ENCODE measurements at regions not wholly inside any gene's neighbourhood (a gene's known extent, or its start where the extent isn't known, plus 50 kb on each side); places are given as distances from the start of the nearest gene placed in this dataset.

DNA sequence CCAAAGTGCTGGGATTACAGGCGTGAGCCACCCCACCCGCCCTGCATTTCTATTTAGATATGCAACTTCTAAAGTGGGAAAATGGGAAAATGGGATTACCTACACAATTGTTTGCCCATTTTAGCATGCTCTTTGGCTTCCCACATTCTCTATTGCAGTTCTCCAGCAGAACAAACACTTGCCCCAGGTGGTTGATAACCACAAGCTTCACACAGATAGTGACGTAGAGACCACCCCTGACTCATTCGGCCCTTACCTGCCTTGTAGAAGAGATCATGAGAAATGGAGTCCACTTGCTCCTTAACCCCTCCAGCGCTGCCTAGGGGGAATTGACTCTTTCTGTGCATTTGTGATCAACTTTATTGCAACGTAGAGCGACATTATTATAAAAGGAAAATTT lies 83.2 kb upstream of the RAP2B start:
- TF ChIP-seq, protein P1, sequence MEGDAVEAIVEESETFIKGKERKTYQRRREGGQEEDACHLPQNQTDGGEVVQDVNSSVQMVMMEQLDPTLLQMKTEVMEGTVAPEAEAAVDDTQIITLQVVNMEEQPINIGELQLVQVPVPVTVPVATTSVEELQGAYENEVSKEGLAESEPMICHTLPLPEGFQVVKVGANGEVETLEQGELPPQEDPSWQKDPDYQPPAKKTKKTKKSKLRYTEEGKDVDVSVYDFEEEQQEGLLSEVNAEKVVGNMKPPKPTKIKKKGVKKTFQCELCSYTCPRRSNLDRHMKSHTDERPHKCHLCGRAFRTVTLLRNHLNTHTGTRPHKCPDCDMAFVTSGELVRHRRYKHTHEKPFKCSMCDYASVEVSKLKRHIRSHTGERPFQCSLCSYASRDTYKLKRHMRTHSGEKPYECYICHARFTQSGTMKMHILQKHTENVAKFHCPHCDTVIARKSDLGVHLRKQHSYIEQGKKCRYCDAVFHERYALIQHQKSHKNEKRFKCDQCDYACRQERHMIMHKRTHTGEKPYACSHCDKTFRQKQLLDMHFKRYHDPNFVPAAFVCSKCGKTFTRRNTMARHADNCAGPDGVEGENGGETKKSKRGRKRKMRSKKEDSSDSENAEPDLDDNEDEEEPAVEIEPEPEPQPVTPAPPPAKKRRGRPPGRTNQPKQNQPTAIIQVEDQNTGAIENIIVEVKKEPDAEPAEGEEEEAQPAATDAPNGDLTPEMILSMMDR (conservative IDR thresholded peaks at IDR 0.05): no peak
- no peak for TF ChIP-seq EZH2 (IDR thresholded peaks at IDR 0.05; ENCODE audit: low read depth)

All from PC-9 (cell line).